ENCODE measurements at regions not wholly inside any gene's neighbourhood (a gene's known extent, or its start where the extent isn't known, plus 50 kb on each side); places are given as distances from the start of the nearest gene placed in this dataset.

DNA sequence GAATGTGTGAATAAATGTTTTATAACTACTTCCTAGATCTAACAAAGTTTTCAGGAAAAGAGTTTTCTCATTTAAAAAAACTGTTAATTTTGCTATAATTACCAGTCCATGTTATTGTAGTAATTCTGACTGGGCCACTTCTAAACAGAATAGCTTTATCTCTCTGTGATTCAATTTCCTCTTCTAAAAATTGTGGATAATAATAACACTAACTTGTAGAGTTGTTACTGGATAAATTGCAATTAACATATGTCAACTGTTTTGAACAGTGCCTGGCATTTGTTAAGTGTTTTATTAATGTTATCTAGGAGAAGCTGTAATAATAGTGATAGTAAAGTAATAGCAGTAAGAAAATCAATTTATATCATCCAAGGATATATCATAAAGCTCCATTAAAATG is 162.3 kb downstream of the BTC start:
- Histone ChIP-seq H3K4me3 (ENCODE audit: low read length in 3 of 3) (no peak overlapping the region), H3K27ac (ENCODE audit: low read depth in 2 of 2, low read length in 2 of 2) (no peak overlapping the region), H3K4me1 (ENCODE audit: control insufficient read depth in 2 of 3, insufficient read depth in 2 of 3, low read depth in 1 of 3, low read length in 3 of 3) (no peaks in the 10 kb centered on the region), H3K36me3 (ENCODE audit: control insufficient read depth in 2 of 3, insufficient read depth in 3 of 3, low read length in 3 of 3) (no peaks in the 10 kb centered on the region), H3K9ac (ENCODE audit: low read length in 3 of 3) (no peak overlapping the region), H3K9me3 (ENCODE audit: control insufficient read depth in 2 of 3, insufficient read depth in 1 of 3, low read length in 3 of 3) (no peaks in the 10 kb centered on the region), H3K27me3 (ENCODE audit: control insufficient read depth, insufficient read depth, low read length) (no peaks in the 10 kb centered on the region)
- TF ChIP-seq, protein P1, sequence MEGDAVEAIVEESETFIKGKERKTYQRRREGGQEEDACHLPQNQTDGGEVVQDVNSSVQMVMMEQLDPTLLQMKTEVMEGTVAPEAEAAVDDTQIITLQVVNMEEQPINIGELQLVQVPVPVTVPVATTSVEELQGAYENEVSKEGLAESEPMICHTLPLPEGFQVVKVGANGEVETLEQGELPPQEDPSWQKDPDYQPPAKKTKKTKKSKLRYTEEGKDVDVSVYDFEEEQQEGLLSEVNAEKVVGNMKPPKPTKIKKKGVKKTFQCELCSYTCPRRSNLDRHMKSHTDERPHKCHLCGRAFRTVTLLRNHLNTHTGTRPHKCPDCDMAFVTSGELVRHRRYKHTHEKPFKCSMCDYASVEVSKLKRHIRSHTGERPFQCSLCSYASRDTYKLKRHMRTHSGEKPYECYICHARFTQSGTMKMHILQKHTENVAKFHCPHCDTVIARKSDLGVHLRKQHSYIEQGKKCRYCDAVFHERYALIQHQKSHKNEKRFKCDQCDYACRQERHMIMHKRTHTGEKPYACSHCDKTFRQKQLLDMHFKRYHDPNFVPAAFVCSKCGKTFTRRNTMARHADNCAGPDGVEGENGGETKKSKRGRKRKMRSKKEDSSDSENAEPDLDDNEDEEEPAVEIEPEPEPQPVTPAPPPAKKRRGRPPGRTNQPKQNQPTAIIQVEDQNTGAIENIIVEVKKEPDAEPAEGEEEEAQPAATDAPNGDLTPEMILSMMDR (IDR thresholded peaks at IDR 0.05; ENCODE audit: borderline replicate concordance, extremely low read depth, insufficient read depth) = no peak
- FAIRE-seq = no peak
- no peak for DNase-seq
- intact Hi-C loops (cut with DNase I) = no loop called here

DNA sequence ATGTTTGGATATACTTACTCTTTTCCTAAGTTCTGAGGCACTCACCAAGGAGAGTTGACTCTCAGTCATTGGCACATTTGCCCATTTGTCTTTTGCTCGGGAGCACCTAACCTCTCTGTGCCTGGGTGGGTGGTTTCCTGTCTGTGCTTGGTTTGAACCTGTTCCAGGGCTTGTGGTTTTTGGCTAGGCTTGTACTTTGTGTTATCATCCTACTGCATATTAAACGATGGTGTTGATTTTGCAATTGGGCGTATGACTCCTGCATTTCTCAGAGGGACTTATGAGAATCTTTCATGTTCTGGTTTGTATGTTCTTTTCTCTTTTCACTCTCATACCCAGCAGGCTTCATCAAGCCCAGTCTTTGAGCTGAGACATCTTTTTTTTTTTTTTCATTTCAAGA is 161.7 kb downstream of the BTC start:
- Histone ChIP-seq H3K4me1 (ENCODE audit: control insufficient read depth in 2 of 3, insufficient read depth in 2 of 3, low read depth in 1 of 3, low read length in 3 of 3) (no peaks in the 10 kb centered on the region), H3K4me3 (ENCODE audit: low read length in 3 of 3) (no peak overlapping the region), H3K9me3 (ENCODE audit: control insufficient read depth in 2 of 3, insufficient read depth in 1 of 3, low read length in 3 of 3) (no peaks in the 10 kb centered on the region), H3K9ac (ENCODE audit: low read length in 3 of 3) (no peak overlapping the region), H3K36me3 (ENCODE audit: control insufficient read depth in 2 of 3, insufficient read depth in 3 of 3, low read length in 3 of 3) (no peaks in the 10 kb centered on the region), H3K27me3 (ENCODE audit: control insufficient read depth, insufficient read depth, low read length) (no peaks in the 10 kb centered on the region), H3K27ac (ENCODE audit: low read depth in 2 of 2, low read length in 2 of 2) (no peak overlapping the region)
- TF ChIP-seq, protein P1 (IDR thresholded peaks at IDR 0.05; ENCODE audit: borderline replicate concordance, extremely low read depth, insufficient read depth) = no peak
- intact Hi-C loops (cut with DNase I) = no loop called here
- DNase-seq (no peak), FAIRE-seq (no peak)

- intact Hi-C loops (cut with DNase I) = no loop called here
- H3K9ac ChIP-seq (ENCODE audit: low read length in 3 of 3) = no peak overlapping the region
These were observed 159.2 kb downstream of the BTC start for GRCh38 chr4:74635074-74635473.

More at GRCh38 chr4:74635074-74635473, 159.2 kb downstream of the BTC start:
- FAIRE-seq (no peak), DNase-seq (no peak)
- H3K27me3 ChIP-seq (ENCODE audit: control insufficient read depth, insufficient read depth, low read length) = no peaks in the 10 kb centered on the region
- H3K27ac ChIP-seq (ENCODE audit: low read depth in 2 of 2, low read length in 2 of 2) = no peak overlapping the region
- no peaks in the 10 kb centered on the region for H3K4me1 ChIP-seq (ENCODE audit: control insufficient read depth in 2 of 3, insufficient read depth in 2 of 3, low read depth in 1 of 3, low read length in 3 of 3)
- no peak overlapping the region for H3K4me3 ChIP-seq (ENCODE audit: low read length in 3 of 3)
- TF ChIP-seq, protein P1 (IDR thresholded peaks at IDR 0.05; ENCODE audit: borderline replicate concordance, extremely low read depth, insufficient read depth) = no peak
- H3K36me3 ChIP-seq (ENCODE audit: control insufficient read depth in 2 of 3, insufficient read depth in 3 of 3, low read length in 3 of 3) = no peaks in the 10 kb centered on the region
- no peaks in the 10 kb centered on the region for H3K9me3 ChIP-seq (ENCODE audit: control insufficient read depth in 2 of 3, insufficient read depth in 1 of 3, low read length in 3 of 3)
